SK-N-SH treated with all-trans-retinoic acid at 6 μM for 48 hours (cell line): ENCODE measurements at regions not wholly inside any gene's neighbourhood (a gene's known extent, or its start where the extent isn't known, plus 50 kb on each side); places are given as distances from the start of the nearest gene placed in this dataset.

Experiments used
- ATAC-seq: fragments of 200-7000 bp; cut with Tn5 transposase; 3 replicates; pipeline ENCODE4 v1.9.1; 2020; ENCODE audit warnings: mild to moderate bottlenecking, moderate library complexity
- ARNTL ChIP-seq: fragments of 450-650 bp; formaldehyde crosslinking; IDR thresholded peaks from 2 replicates; pipeline ENCODE4 v1.5.0; 2020; ENCODE audit warnings: low read depth, mild to moderate bottlenecking, moderate library complexity, borderline replicate concordance
- BACH2 ChIP-seq: fragments of 250-450 bp; sonication (Bioruptor Pico); IDR thresholded peaks from 2 replicates; pipeline ENCODE4 v1.9.0; 2021; ENCODE audit warnings: mild to moderate bottlenecking, borderline replicate concordance
- CSDC2 ChIP-seq: fragments of 250-450 bp; sonication (Bioruptor Pico); IDR thresholded peaks from 2 replicates; pipeline ENCODE4 v1.5.0; 2020; ENCODE audit warnings: mild to moderate bottlenecking, moderate library complexity
- ESRRG ChIP-seq: fragments of 250-450 bp; sonication (Bioruptor Pico); IDR thresholded peaks from 2 replicates; pipeline ENCODE4 v1.6.1; 2021; ENCODE audit warnings: mild to moderate bottlenecking
- GLIS3 ChIP-seq: fragments of 250-450 bp; sonication (Bioruptor Pico); IDR thresholded peaks from 2 replicates; pipeline ENCODE4 v1.5.0; 2020; ENCODE audit warnings: mild to moderate bottlenecking, moderate library complexity
- OSR1 ChIP-seq: fragments of 250-450 bp; sonication (Bioruptor Pico); IDR thresholded peaks from 2 replicates; pipeline ENCODE4 v1.8.0; 2022; ENCODE audit warnings: moderate library complexity, mild to moderate bottlenecking, inconsistent platforms
- POU6F1 ChIP-seq: fragments of 250-450 bp; sonication (Bioruptor Pico); IDR thresholded peaks from 2 replicates; pipeline ENCODE4 v1.8.0; 2021; ENCODE audit warnings: low read depth, mild to moderate bottlenecking, moderate library complexity, borderline replicate concordance
- PPARA ChIP-seq: fragments of 250-450 bp; sonication (Bioruptor Pico); IDR thresholded peaks from 2 replicates; pipeline ENCODE4 v1.5.0; 2020; ENCODE audit warnings: mild to moderate bottlenecking, borderline replicate concordance
- SNAI2 ChIP-seq: fragments of 250-450 bp; sonication (Bioruptor Pico); IDR thresholded peaks from 2 replicates; pipeline ENCODE4 v1.5.0; 2020; ENCODE audit warnings: mild to moderate bottlenecking, moderate library complexity
- TCF4 ChIP-seq: fragments of 250-450 bp; sonication (Bioruptor Pico); IDR thresholded peaks from 2 replicates; pipeline ENCODE4 v1.8.0; 2021; ENCODE audit warnings: mild to moderate bottlenecking, moderate library complexity, borderline replicate concordance
- ZC3H10 ChIP-seq: fragments of 250-450 bp; sonication (Bioruptor Pico); IDR thresholded peaks from 2 replicates; pipeline ENCODE4 v1.5.1; 2021; ENCODE audit warnings: mild to moderate bottlenecking, moderate library complexity
- ZFP3 ChIP-seq: fragments of 250-450 bp; sonication (Bioruptor Pico); IDR thresholded peaks from 2 replicates; pipeline ENCODE4 v1.5.0; 2020; ENCODE audit warnings: mild to moderate bottlenecking, moderate library complexity
- ZFP30 ChIP-seq: fragments of 450-650 bp; formaldehyde crosslinking; IDR thresholded peaks from 2 replicates; pipeline ENCODE4 v1.5.0; 2022; ENCODE audit warnings: mild to moderate bottlenecking, moderate library complexity
- ZNF70 ChIP-seq: fragments of 450-650 bp; formaldehyde crosslinking; IDR thresholded peaks from 2 replicates; pipeline ENCODE4 v1.5.0; 2020; ENCODE audit warnings: mild to moderate bottlenecking, moderate library complexity
- ZNF8 ChIP-seq: fragments of 450-650 bp; formaldehyde crosslinking; IDR thresholded peaks from 2 replicates; pipeline ENCODE4 v1.5.0; 2020; ENCODE audit warnings: mild to moderate bottlenecking, moderate library complexity
- TF ChIP-seq, protein P1 (sequence below): fragments of 250-450 bp; sonication (Bioruptor Pico); IDR thresholded peaks from 2 replicates; pipeline ENCODE4 v1.5.1; 2020; ENCODE audit warnings: low read depth, mild to moderate bottlenecking, moderate library complexity
- TF ChIP-seq, protein P2 (sequence below): fragments of 250-450 bp; sonication (Bioruptor Pico); IDR thresholded peaks from 2 replicates; pipeline ENCODE4 v1.8.0; 2020; ENCODE audit warnings: mild to moderate bottlenecking, moderate library complexity, borderline replicate concordance
- TF ChIP-seq, protein P3 (sequence below): fragments of 250-450 bp; sonication (Bioruptor Pico); IDR thresholded peaks from 2 replicates; pipeline ENCODE4 v1.5.0; 2020; ENCODE audit warnings: mild to moderate bottlenecking, moderate library complexity

GRCh38 chr1:55347866-55348265, 132.7 kb upstream of the USP24 start:
- no peak for ATAC-seq
- no peak for TF ChIP-seq ESRRG
- TF ChIP-seq TCF4 (CRISPR knock-in tag): no peak
- TF ChIP-seq, protein P1, sequence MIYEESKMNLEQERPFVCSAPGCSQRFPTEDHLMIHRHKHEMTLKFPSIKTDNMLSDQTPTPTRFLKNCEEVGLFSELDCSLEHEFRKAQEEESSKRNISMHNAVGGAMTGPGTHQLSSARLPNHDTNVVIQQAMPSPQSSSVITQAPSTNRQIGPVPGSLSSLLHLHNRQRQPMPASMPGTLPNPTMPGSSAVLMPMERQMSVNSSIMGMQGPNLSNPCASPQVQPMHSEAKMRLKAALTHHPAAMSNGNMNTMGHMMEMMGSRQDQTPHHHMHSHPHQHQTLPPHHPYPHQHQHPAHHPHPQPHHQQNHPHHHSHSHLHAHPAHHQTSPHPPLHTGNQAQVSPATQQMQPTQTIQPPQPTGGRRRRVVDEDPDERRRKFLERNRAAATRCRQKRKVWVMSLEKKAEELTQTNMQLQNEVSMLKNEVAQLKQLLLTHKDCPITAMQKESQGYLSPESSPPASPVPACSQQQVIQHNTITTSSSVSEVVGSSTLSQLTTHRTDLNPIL: no peak
- TF ChIP-seq ZNF70 (CRISPR knock-in tag): no peak
- no peak for TF ChIP-seq POU6F1 (CRISPR knock-in tag)
- TF ChIP-seq PPARA (CRISPR knock-in tag): no peak
- TF ChIP-seq OSR1 (CRISPR knock-in tag): no peak

DNA sequence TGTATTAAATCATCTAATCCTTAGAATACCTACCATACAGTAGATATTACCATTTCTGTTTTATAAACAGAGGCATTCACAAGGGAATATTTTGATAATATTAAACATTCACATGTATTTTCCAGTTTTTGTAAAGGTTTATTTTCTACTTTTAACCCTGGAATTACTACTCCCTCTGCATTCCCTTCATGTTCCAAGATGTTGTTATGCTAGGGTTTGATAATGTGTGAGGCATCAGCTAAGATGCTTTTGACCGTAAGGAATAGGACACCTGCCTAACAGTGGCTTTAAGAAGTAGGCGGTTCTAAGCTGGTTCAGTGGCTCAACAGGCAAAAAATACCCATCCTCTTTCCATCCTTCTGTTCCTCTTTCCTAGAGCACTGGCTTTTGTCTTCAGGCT, 131.9 kb upstream of the USP24 start:
- no peak for TF ChIP-seq SNAI2
- TF ChIP-seq BACH2 (CRISPR knock-in tag): no peak
- TF ChIP-seq, protein P2, sequence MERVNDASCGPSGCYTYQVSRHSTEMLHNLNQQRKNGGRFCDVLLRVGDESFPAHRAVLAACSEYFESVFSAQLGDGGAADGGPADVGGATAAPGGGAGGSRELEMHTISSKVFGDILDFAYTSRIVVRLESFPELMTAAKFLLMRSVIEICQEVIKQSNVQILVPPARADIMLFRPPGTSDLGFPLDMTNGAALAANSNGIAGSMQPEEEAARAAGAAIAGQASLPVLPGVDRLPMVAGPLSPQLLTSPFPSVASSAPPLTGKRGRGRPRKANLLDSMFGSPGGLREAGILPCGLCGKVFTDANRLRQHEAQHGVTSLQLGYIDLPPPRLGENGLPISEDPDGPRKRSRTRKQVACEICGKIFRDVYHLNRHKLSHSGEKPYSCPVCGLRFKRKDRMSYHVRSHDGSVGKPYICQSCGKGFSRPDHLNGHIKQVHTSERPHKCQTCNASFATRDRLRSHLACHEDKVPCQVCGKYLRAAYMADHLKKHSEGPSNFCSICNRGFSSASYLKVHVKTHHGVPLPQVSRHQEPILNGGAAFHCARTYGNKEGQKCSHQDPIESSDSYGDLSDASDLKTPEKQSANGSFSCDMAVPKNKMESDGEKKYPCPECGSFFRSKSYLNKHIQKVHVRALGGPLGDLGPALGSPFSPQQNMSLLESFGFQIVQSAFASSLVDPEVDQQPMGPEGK (CRISPR knock-in tag): no peak
- TF ChIP-seq ZC3H10 (CRISPR knock-in tag): no peak
- no peak for TF ChIP-seq ZFP30
- TF ChIP-seq POU6F1 (CRISPR knock-in tag): no peak
- no peak for TF ChIP-seq PPARA (CRISPR knock-in tag)
- TF ChIP-seq, protein P3, sequence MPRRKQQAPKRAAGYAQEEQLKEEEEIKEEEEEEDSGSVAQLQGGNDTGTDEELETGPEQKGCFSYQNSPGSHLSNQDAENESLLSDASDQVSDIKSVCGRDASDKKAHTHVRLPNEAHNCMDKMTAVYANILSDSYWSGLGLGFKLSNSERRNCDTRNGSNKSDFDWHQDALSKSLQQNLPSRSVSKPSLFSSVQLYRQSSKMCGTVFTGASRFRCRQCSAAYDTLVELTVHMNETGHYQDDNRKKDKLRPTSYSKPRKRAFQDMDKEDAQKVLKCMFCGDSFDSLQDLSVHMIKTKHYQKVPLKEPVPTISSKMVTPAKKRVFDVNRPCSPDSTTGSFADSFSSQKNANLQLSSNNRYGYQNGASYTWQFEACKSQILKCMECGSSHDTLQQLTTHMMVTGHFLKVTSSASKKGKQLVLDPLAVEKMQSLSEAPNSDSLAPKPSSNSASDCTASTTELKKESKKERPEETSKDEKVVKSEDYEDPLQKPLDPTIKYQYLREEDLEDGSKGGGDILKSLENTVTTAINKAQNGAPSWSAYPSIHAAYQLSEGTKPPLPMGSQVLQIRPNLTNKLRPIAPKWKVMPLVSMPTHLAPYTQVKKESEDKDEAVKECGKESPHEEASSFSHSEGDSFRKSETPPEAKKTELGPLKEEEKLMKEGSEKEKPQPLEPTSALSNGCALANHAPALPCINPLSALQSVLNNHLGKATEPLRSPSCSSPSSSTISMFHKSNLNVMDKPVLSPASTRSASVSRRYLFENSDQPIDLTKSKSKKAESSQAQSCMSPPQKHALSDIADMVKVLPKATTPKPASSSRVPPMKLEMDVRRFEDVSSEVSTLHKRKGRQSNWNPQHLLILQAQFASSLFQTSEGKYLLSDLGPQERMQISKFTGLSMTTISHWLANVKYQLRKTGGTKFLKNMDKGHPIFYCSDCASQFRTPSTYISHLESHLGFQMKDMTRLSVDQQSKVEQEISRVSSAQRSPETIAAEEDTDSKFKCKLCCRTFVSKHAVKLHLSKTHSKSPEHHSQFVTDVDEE: no peak
- TF ChIP-seq ZFP3 (CRISPR knock-in tag): no peak
- TF ChIP-seq, protein P1: no peak
- TF ChIP-seq GLIS3 (CRISPR knock-in tag): no peak
- no peak for TF ChIP-seq TCF4 (CRISPR knock-in tag)
- TF ChIP-seq CSDC2 (CRISPR knock-in tag): no peak
- no peak for TF ChIP-seq ARNTL (CRISPR knock-in tag)
- no peak for ATAC-seq

DNA sequence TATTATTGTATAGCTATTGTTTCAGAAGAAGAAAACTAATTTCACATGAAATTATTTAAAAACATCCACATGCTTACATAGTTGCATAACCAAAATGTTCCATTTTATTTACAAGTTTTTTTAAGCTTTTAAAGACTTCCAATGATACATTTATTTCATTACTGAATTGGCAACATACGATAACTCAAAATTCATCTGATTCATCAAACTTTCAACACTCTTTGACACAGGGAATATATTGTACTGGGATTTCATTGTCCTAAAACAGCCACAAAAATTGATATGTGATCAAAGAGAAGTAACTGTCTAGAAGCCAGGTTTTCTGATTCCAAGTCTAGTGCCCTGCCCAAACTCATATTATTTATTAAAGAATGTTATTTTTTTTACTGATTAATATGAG, 131.4 kb upstream of the USP24 start:
- no peak for ATAC-seq
- TF ChIP-seq ZFP3 (CRISPR knock-in tag): no peak
- TF ChIP-seq, protein P3: no peak
- no peak for TF ChIP-seq ZNF8
- no peak for TF ChIP-seq ZNF70 (CRISPR knock-in tag)
- TF ChIP-seq PPARA (CRISPR knock-in tag): no peak
- no peak for TF ChIP-seq CSDC2 (CRISPR knock-in tag)
- TF ChIP-seq ZFP30: no peak
- TF ChIP-seq GLIS3 (CRISPR knock-in tag): no peak
- no peak for TF ChIP-seq TCF4 (CRISPR knock-in tag)
